CD4-positive, alpha-beta T cell (primary cell): ENCODE measurements at regions not wholly inside any gene's neighbourhood (a gene's known extent, or its start where the extent isn't known, plus 50 kb on each side); places are given as distances from the start of the nearest gene placed in this dataset.

ENCODE experiments used
- ATAC-seq: fragments of 200-7000 bp; cut with Tn5 transposase; one replicate; pipeline ENCODE4 v1.10.0; 2022; ENCODE audit warnings: mild to moderate bottlenecking; ENCODE audit not compliant: poor library complexity
- CTCF ChIA-PET: fragments of 350-600 bp; sonication (Branson Sonifier 250); formaldehyde crosslinking; loops from one replicate; lab custom pipeline; 2021; ENCODE audit warnings: antibody characterized with exemption, inconsistent platforms; lab: Charles Lee
- POLR2A ChIA-PET: fragments of 350-600 bp; sonication (Branson Sonifier 250); formaldehyde crosslinking; loops from one replicate; lab custom pipeline; 2021; ENCODE audit warnings: antibody characterized with exemption, inconsistent platforms; lab: Charles Lee
- DNase-seq, 14 experiments: peaks; one replicate each; pipeline ENCODE4 v3.0.0-alpha.2; 2013 to 2020; ENCODE audit warnings: mixed read lengths in 2 of 14
- H3K27ac ChIP-seq, 2 donors: one replicate each; pipeline versions ENCODE4 v1.5.1 to v1.7.0; 2013; ENCODE audit warnings: low read length in 2 of 2, low read depth in 1 of 2, mild to moderate bottlenecking in 1 of 2
- H3K27me3 ChIP-seq, 2 experiments: 1 replicate in 1 of 2; 2 replicates in 1 of 2; pipeline versions ENCODE4 v1.6.1 to v1.7.0; 2013; ENCODE audit warnings: low read length in 2 of 2, control low read depth in 1 of 2, mild to moderate bottlenecking in 1 of 2, moderate library complexity in 1 of 2; ENCODE audit not compliant: insufficient read depth in 2 of 2, control insufficient read depth in 1 of 2
- H3K36me3 ChIP-seq: one replicate; pipeline ENCODE4 v1.6.1; 2013; ENCODE audit warnings: low read length, control low read depth; ENCODE audit not compliant: insufficient read depth
- H3K4me1 ChIP-seq: one replicate; pipeline ENCODE4 v1.6.1; 2013; ENCODE audit warnings: low read length, control low read depth; ENCODE audit not compliant: insufficient read depth
- H3K4me3 ChIP-seq: one replicate; pipeline ENCODE4 v1.5.1; 2013; ENCODE audit warnings: mild to moderate bottlenecking, low read length, moderate library complexity
- H3K9me3 ChIP-seq, 2 experiments: 1 replicate in 1 of 2; 2 replicates in 1 of 2; pipeline versions ENCODE4 v1.6.1 to v1.7.0; 2013; ENCODE audit warnings: low read length in 2 of 2, mild to moderate bottlenecking in 2 of 2, control low read depth in 1 of 2, moderate library complexity in 1 of 2; ENCODE audit not compliant: control insufficient read depth in 1 of 2, insufficient read depth in 1 of 2
- H3K27ac Mint-ChIP-seq: one replicate; pipeline ENCODE4 v1.8.0; 2020; ENCODE audit warnings: mixed read lengths
- H3K27me3 Mint-ChIP-seq: one replicate; pipeline ENCODE4 v1.8.0; 2021; ENCODE audit warnings: mixed read lengths
- H3K36me3 Mint-ChIP-seq: one replicate; pipeline ENCODE4 v1.8.0; 2021; ENCODE audit warnings: low read depth, mixed read lengths
- H3K4me1 Mint-ChIP-seq: one replicate; pipeline ENCODE4 v1.8.0; 2021; ENCODE audit warnings: low read depth, mixed read lengths
- H3K4me3 Mint-ChIP-seq: one replicate; pipeline ENCODE4 v1.8.0; 2020; ENCODE audit warnings: mild to moderate bottlenecking, mixed read lengths
- H3K9me3 Mint-ChIP-seq: one replicate; pipeline ENCODE4 v1.8.0; 2020; ENCODE audit warnings: mixed read lengths
- intact Hi-C, 2 experiments: fragments of 100-400 bp; cut with DNase I in 1 of 2; cut with micrococcal nuclease in 1 of 2; formaldehyde crosslinking; loops; one replicate each; pipeline versions ENCODE4 v1.15.1 to v1.9.0; 2023 to 2025; cut with DNase I, micrococcal nuclease
- TF ChIP-seq, protein P1 (sequence below): fragments of 200-600 bp; IDR thresholded peaks from one replicate; pipeline ENCODE4 v1.8.0; 2022; ENCODE audit warnings: antibody characterized with exemption, mild to moderate bottlenecking

DNA sequence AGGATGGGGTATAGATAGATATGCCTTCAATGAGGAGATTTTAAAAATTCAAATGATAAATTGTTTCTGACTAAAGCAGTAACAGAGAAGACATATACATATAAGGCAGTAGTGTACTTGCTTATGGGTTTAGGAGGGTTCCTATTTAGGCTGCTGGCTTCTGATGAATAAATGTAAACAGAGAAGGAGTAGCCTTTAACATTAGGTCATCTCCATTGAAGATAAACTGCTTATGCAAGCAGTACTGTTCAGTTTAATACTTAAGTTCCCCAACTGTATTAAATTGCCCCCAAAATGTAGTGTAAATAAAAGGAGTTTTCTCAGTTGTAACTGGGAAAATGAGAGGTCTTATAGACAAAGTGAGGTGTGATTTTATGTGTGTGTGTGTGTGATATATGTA, 217.7 kb upstream of the TMEFF2 start:
- H3K9me3 Mint-ChIP-seq, result no peaks in the 10 kb centered on the region
- POLR2A ChIA-PET, result no interaction called here
- no peak overlapping the region for H3K4me3 Mint-ChIP-seq
- Histone ChIP-seq H3K4me3 (no peak overlapping the region), H3K4me1 (no peaks in the 10 kb centered on the region), H3K9me3 (peaks cover 0 to 14% of the 10 kb centered on the region in 2 experiments), H3K27me3 (no peaks in the 10 kb centered on the region), H3K27ac (no peak overlapping the region), H3K36me3 (no peaks in the 10 kb centered on the region)
- H3K27me3 Mint-ChIP-seq, result no peaks in the 10 kb centered on the region
- no peak overlapping the region for H3K27ac Mint-ChIP-seq
- intact Hi-C loops, result no loop called here
- TF ChIP-seq, protein P1, sequence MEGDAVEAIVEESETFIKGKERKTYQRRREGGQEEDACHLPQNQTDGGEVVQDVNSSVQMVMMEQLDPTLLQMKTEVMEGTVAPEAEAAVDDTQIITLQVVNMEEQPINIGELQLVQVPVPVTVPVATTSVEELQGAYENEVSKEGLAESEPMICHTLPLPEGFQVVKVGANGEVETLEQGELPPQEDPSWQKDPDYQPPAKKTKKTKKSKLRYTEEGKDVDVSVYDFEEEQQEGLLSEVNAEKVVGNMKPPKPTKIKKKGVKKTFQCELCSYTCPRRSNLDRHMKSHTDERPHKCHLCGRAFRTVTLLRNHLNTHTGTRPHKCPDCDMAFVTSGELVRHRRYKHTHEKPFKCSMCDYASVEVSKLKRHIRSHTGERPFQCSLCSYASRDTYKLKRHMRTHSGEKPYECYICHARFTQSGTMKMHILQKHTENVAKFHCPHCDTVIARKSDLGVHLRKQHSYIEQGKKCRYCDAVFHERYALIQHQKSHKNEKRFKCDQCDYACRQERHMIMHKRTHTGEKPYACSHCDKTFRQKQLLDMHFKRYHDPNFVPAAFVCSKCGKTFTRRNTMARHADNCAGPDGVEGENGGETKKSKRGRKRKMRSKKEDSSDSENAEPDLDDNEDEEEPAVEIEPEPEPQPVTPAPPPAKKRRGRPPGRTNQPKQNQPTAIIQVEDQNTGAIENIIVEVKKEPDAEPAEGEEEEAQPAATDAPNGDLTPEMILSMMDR, result no peak
- CTCF ChIA-PET, result no interaction called here
- no peaks in the 10 kb centered on the region for H3K4me1 Mint-ChIP-seq
- H3K36me3 Mint-ChIP-seq, result no peaks in the 10 kb centered on the region
- no peak for ATAC-seq
- DNase-seq, result no peak

DNA sequence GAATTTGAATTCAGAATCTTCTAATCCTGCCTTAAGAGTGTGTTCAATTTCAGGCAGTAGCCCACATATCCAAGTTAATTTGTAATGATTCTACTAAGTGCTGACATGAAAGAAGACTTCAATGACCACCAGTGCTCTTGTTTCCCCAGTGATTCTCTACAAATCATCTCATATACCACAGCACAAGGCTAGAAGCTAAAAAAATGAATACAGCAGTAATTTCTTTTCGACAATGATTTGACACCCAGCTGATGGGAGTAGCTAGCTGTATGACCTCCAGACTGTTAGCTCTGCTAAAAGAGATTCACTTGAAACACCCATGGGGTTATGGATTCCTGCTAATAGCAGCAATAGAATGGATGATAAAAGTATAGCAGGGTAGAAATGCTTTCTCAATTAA, 217.0 kb upstream of the TMEFF2 start:
- Histone ChIP-seq H3K9me3 (peaks cover 0 to 14% of the 10 kb centered on the region in 2 experiments), H3K4me1 (no peaks in the 10 kb centered on the region), H3K27me3 (no peaks in the 10 kb centered on the region), H3K4me3 (no peak overlapping the region), H3K27ac (no peak overlapping the region), H3K36me3 (no peaks in the 10 kb centered on the region)
- DNase-seq (no peak), ATAC-seq (no peak)
- POLR2A ChIA-PET, result no interaction called here
- Mint-ChIP-seq H3K4me3 (no peak overlapping the region), H3K27me3 (no peaks in the 10 kb centered on the region), H3K4me1 (no peaks in the 10 kb centered on the region), H3K36me3 (no peaks in the 10 kb centered on the region), H3K27ac (no peak overlapping the region), H3K9me3 (no peaks in the 10 kb centered on the region)
- intact Hi-C loops, result no loop called here
- CTCF ChIA-PET, result no interaction called here
- TF ChIP-seq, protein P1, result no peak

DNA sequence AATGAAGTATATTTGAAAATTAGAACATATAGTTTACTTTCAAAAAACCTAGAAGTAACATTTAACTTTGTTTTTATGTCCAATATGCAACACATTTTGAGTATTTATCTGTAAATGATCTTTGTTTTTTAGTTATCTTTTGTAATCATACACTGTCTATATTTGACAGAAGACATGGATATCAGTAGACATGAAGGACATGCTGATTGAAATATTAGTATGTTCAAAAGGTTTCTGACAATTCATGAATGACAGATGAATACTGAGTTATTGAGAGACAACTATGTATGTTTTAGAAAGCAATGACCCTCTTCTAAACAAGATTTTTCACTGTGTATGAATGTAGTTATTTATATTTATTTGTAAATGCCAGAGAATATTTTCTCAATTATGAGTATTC, 215.6 kb upstream of the TMEFF2 start:
- H3K4me1 ChIP-seq, result no peaks in the 10 kb centered on the region

More for the DNA sequence above, 215.6 kb upstream of the TMEFF2 start:
- H3K4me3 ChIP-seq, result no peak overlapping the region
- no peaks in the 10 kb centered on the region for H3K9me3 Mint-ChIP-seq
- TF ChIP-seq, protein P1, result no peak
- DNase-seq (no peak), ATAC-seq (no peak)
- POLR2A ChIA-PET, result no interaction called here
- no peak overlapping the region for H3K27ac Mint-ChIP-seq
- intact Hi-C loops, result no loop called here
- H3K4me3 Mint-ChIP-seq, result no peak overlapping the region
- no peaks in the 10 kb centered on the region for H3K36me3 ChIP-seq
- CTCF ChIA-PET, result no interaction called here
- H3K27ac ChIP-seq, result no peak overlapping the region
- H3K4me1 Mint-ChIP-seq, result no peaks in the 10 kb centered on the region
- H3K27me3 ChIP-seq, result no peaks in the 10 kb centered on the region
- no peaks in the 10 kb centered on the region for H3K27me3 Mint-ChIP-seq
- H3K9me3 ChIP-seq, result peaks cover 0 to 14% of the 10 kb centered on the region in 2 experiments
- H3K36me3 Mint-ChIP-seq, result no peaks in the 10 kb centered on the region
